Vagina (tissue), 2 donors: ENCODE measurements at regions not wholly inside any gene's neighbourhood (a gene's known extent, or its start where the extent isn't known, plus 50 kb on each side); places are given as distances from the start of the nearest gene placed in this dataset.

Source experiments
- POLR2A ChIP-seq, 2 donors: fragments of 450-650 bp; IDR thresholded peaks; one replicate each; pipeline ENCODE4 v1.6.1; 2017; ENCODE audit warnings: antibody characterized with exemption in 2 of 2, mild to moderate bottlenecking in 2 of 2, moderate library complexity in 2 of 2
- TF ChIP-seq, protein P1 (sequence below), 3 experiments: fragments of 450-650 bp in 2 of 3; fragments of 200-600 bp in 1 of 3; sonication (generic) in 1 of 3; IDR thresholded peaks; one replicate each; pipeline ENCODE4 v1.5.1; 2017 to 2019; ENCODE audit warnings: antibody characterized with exemption in 3 of 3, mild to moderate bottlenecking in 2 of 3, moderate library complexity in 2 of 3

DNA sequence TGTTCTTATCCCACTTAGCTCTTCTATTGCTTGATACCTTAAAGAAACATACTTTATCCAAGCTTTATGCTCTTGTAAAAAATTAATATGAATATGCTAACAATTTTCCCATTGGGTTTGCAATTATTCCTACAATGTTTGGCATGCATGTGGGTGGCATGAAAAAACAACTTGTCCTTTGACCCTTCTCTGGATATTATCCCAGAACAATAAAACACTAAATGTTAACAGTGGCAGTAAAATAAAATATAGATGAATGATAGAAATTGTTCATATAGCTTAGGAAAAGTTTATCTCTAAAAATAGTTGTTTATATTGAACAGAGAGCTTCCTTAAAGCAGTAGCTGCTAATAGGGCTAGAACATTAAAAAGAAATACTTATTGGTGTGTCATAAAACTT lies 860.5 kb upstream of the LRRC4C start:
- TF ChIP-seq, protein P1, sequence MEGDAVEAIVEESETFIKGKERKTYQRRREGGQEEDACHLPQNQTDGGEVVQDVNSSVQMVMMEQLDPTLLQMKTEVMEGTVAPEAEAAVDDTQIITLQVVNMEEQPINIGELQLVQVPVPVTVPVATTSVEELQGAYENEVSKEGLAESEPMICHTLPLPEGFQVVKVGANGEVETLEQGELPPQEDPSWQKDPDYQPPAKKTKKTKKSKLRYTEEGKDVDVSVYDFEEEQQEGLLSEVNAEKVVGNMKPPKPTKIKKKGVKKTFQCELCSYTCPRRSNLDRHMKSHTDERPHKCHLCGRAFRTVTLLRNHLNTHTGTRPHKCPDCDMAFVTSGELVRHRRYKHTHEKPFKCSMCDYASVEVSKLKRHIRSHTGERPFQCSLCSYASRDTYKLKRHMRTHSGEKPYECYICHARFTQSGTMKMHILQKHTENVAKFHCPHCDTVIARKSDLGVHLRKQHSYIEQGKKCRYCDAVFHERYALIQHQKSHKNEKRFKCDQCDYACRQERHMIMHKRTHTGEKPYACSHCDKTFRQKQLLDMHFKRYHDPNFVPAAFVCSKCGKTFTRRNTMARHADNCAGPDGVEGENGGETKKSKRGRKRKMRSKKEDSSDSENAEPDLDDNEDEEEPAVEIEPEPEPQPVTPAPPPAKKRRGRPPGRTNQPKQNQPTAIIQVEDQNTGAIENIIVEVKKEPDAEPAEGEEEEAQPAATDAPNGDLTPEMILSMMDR (IDR thresholded peaks at IDR 0.05): no peak
- TF ChIP-seq POLR2A (IDR thresholded peaks at IDR 0.05): no peak
